ENCODE measurements at regions not wholly inside any gene's neighbourhood (a gene's known extent, or its start where the extent isn't known, plus 50 kb on each side); places are given as distances from the start of the nearest gene placed in this dataset.

GRCh38 chr15:36506733-36507356 is 72.6 kb upstream of the CDIN1 start:
- no peak for TF ChIP-seq CTCF (IDR thresholded peaks at IDR 0.05)
- TF ChIP-seq POLR2A (IDR thresholded peaks at IDR 0.05), result no peak
